ENCODE measurements at regions not wholly inside any gene's neighbourhood (a gene's known extent, or its start where the extent isn't known, plus 50 kb on each side); places are given as distances from the start of the nearest gene placed in this dataset.

DNA sequence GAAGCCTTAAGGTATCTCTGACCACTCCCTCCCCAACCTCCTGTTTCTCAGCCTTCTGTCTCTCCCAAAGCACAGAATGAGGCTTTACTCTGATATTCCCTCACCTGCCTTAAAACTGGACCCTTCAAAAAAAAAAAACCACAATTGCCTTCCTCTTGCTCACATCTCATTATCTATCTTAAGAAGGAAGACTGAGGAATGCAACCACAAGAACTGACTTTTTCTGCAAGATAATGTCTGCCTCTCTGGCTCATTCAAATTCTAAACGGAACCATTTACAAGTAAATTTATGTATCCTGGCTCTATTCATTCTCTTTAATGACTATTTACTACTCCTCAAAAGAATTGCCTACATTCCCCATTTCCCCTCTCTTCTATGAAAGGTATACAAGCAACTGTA lies 545.5 kb upstream of the HTR2C start:
- H3K4me1 ChIP-seq, result no peaks in the 10 kb centered on the region
- TF ChIP-seq POLR2AphosphoS5 (IDR thresholded peaks at IDR 0.05), result no peak
- TF ChIP-seq, protein P1, sequence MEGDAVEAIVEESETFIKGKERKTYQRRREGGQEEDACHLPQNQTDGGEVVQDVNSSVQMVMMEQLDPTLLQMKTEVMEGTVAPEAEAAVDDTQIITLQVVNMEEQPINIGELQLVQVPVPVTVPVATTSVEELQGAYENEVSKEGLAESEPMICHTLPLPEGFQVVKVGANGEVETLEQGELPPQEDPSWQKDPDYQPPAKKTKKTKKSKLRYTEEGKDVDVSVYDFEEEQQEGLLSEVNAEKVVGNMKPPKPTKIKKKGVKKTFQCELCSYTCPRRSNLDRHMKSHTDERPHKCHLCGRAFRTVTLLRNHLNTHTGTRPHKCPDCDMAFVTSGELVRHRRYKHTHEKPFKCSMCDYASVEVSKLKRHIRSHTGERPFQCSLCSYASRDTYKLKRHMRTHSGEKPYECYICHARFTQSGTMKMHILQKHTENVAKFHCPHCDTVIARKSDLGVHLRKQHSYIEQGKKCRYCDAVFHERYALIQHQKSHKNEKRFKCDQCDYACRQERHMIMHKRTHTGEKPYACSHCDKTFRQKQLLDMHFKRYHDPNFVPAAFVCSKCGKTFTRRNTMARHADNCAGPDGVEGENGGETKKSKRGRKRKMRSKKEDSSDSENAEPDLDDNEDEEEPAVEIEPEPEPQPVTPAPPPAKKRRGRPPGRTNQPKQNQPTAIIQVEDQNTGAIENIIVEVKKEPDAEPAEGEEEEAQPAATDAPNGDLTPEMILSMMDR (IDR thresholded peaks at IDR 0.05 in 8 of 11, conservative IDR thresholded peaks at IDR 0.05 in 3 of 11), result no peak
- no peak overlapping the region for H3K27ac ChIP-seq
- H3K4me3 ChIP-seq, result no peak overlapping the region
- intact Hi-C loops (cut with DNase I; ENCODE audit: low total_unique reads), result no loop called here
- no peaks in the 10 kb centered on the region for H3K36me3 ChIP-seq
- H3K27me3 ChIP-seq (replicated peaks in 1 of 7), result no peaks in the 10 kb centered on the region
- no peak for DNase-seq
- 20 to 67% (median 39%) methylated on average over 1 of the region's 1 CpG for WGBS, 5 donors
- H3K9me3 ChIP-seq, result peaks cover 0 to 15% (median 0%) of the 10 kb centered on the region in 8 donors

DNA sequence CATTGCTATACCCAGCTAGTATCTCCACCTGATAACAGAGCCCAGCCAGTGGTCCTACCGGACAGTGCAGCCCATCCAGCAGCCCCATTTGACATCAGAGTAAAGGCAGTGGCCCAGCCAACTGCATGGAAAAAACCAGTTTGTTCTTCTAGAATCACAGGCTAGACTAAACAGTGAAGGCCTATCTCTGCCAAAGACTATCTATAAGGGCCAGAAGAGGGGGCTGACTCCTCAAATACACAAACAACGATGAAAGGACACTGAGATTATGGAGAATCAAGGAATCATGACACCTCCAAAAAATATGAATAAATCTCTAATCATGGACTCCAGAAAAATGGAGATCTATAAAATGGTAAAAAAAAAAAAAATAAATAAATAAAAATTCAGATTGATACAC lies 546.4 kb upstream of the HTR2C start:
- no peak overlapping the region for H3K27ac ChIP-seq
- H3K9me3 ChIP-seq, result peaks cover 0 to 15% (median 0%) of the 10 kb centered on the region in 8 donors
- no peak for DNase-seq
- intact Hi-C loops (cut with DNase I; ENCODE audit: low total_unique reads), result no loop called here
- H3K27me3 ChIP-seq (replicated peaks in 1 of 7), result no peaks in the 10 kb centered on the region
- H3K36me3 ChIP-seq, result no peaks in the 10 kb centered on the region
- TF ChIP-seq POLR2AphosphoS5 (IDR thresholded peaks at IDR 0.05) (no peak), POLR2A (IDR thresholded peaks at IDR 0.05) (no peak)
- TF ChIP-seq, protein P1 (IDR thresholded peaks at IDR 0.05 in 8 of 11, conservative IDR thresholded peaks at IDR 0.05 in 3 of 11), result no peak
- no peaks in the 10 kb centered on the region for H3K4me1 ChIP-seq
- 76 to 91% (median 83%) methylated on average over 2 of the region's 2 CpGs for WGBS, 5 donors
- H3K4me3 ChIP-seq, result no peak overlapping the region

DNA sequence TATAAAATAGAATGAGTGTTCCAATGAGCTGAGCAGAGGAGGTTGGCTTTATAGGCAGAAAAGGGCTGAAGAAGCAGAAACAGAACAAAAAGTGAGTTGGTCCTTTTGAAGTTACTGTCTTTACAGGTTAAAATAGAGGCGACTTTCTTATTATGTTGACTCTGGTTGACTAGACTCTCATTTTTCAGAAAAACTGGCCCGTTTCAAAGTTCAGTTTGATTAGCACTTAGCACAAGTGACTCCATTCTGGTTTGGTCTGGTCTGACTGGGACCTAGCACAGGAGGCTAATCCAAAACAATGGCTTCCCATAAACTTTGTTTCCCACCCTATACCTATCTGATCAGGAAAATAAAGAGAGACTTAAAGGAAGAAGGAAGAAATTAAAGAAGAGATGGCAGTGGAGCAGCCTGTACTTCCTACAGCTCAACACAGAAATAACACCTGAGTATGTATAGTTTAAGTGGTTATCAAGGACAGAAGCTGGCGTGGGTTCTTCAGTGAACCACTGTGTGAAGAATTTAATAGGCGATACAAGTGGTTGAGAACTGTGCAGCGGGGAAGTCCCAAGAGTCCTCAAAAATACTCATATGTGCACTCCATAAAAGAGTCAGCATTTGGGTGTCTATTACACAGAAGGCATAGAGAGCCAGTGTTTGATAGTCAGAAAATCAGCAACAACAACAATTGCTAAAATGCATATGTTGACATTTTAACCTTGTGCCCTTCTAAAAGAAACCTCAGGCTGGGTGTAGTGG lies 554.8 kb upstream of the HTR2C start:
- TF ChIP-seq, protein P1 (IDR thresholded peaks at IDR 0.05 in 8 of 11, conservative IDR thresholded peaks at IDR 0.05 in 3 of 11), result no peak
- no peak for TF ChIP-seq POLR2AphosphoS5 (IDR thresholded peaks at IDR 0.05)
- TF ChIP-seq POLR2A (IDR thresholded peaks at IDR 0.05), result no peak
- Histone ChIP-seq H3K4me1 (no peaks in the 10 kb centered on the region), H3K27me3 (replicated peaks in 1 of 7) (no peaks in the 10 kb centered on the region), H3K36me3 (no peaks in the 10 kb centered on the region), H3K27ac (no peak overlapping the region), H3K9me3 (peaks cover 0 to 12% (median 0%) of the 10 kb centered on the region in 8 donors), H3K4me3 (no peak overlapping the region)
- DNase-seq, result no peak
- intact Hi-C loops (cut with DNase I; ENCODE audit: low total_unique reads), result no loop called here
- 78 to 87% (median 80%) methylated on average over 5 of the region's 5 CpGs for WGBS, 5 donors

DNA sequence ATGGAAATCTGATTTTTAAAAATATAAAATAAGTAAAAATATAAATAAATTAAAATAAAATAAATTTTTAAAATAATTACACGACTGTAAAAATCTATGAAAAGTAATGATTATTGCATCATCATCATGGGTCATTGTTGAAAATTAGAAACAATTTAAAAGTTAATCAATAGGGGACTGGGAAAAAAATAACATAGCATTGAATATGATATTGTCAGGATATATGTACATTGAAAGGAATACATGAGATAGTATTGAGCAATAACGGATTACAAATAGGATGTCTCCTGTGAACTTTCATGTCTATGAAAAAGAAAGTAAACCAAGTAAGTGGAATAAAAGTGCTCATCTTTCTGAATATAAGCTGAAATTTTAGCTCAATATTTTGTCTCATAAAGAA lies 566.8 kb upstream of the HTR2C start:
- H3K4me1 ChIP-seq, result no peaks in the 10 kb centered on the region
- DNase-seq, result no peak
- no peaks in the 10 kb centered on the region for H3K36me3 ChIP-seq
- no peaks in the 10 kb centered on the region for H3K27me3 ChIP-seq (replicated peaks in 1 of 7)
- no peak for TF ChIP-seq POLR2AphosphoS5 (IDR thresholded peaks at IDR 0.05)
- 87 to 97% (median 95%) methylated on average over 2 of the region's 2 CpGs for WGBS, 5 donors
- H3K4me3 ChIP-seq, result no peak overlapping the region
- H3K9me3 ChIP-seq, result peaks cover 0 to 3% (median 0%) of the 10 kb centered on the region in 8 donors
- H3K27ac ChIP-seq, result no peak overlapping the region
- intact Hi-C loops (cut with DNase I; ENCODE audit: low total_unique reads), result no loop called here
